ENCODE measurements at regions not wholly inside any gene's neighbourhood (a gene's known extent, or its start where the extent isn't known, plus 50 kb on each side); places are given as distances from the start of the nearest gene placed in this dataset.

GRCh38 chr4:158316264-158316663, 106.0 kb downstream of the TMEM144 start:
- no peak overlapping the region for H2BK5ac ChIP-seq (ENCODE audit: insufficient read length, low read length)
- no peak overlapping the region for H2BK120ac ChIP-seq (ENCODE audit: low read depth, low read length, poor library complexity, severe bottlenecking)
- H4K20me1 ChIP-seq (ENCODE audit: control insufficient read depth, insufficient read depth, insufficient read length): no peaks in the 10 kb centered on the region
- Mint-ChIP-seq H3K27me3 (ENCODE audit: low read depth) (no peaks in the 10 kb centered on the region), H3K27ac (no peak overlapping the region), H3K36me3 (ENCODE audit: insufficient read depth in 1 of 3, low read depth in 3 of 3) (peaks cover 0 to 1% (median 0%) of the 10 kb centered on the region in 3 experiments; a peak in 4 of 7 replicates), H3K4me3 (no peak overlapping the region), H3K4me1 (peaks cover 0 to 3% of the 10 kb centered on the region in 2 experiments; a peak in 1 of 4 replicates), H3K9me3 (peaks cover 4 to 8% of the 10 kb centered on the region in 2 experiments; a peak in 3 of 5 replicates)
- H3K4me1 ChIP-seq (ENCODE audit: insufficient read depth, low read length): no peaks in the 10 kb centered on the region
- H3K23ac ChIP-seq (ENCODE audit: insufficient read length, low read depth, low read length): no peak overlapping the region
- no peak overlapping the region for H3K9ac ChIP-seq (ENCODE audit: extremely low read depth, insufficient read length, low read length)
- no peak for TF ChIP-seq CTCF (conservative IDR thresholded peaks at IDR 0.05)
- no peaks in the 10 kb centered on the region for H3K79me2 ChIP-seq (ENCODE audit: insufficient read depth, low read length)
- H3K79me1 ChIP-seq (ENCODE audit: insufficient read depth, low read depth, low read length, poor library complexity, severe bottlenecking): no peaks in the 10 kb centered on the region
- no peak overlapping the region for H2BK15ac ChIP-seq (ENCODE audit: low read depth, low read length)
- no CpG with 5 or more reads among the region's 1 CpG for WGBS (ENCODE audit: extremely low coverage, insufficient read length, low lambda C conversion rate)
- H3K14ac ChIP-seq (ENCODE audit: insufficient read depth, low read length): no peak overlapping the region
- H3K23me2 ChIP-seq (ENCODE audit: insufficient read length, low read depth, low read length, poor library complexity, severe bottlenecking): no peaks in the 10 kb centered on the region
- no peak overlapping the region for H4K91ac ChIP-seq (ENCODE audit: insufficient read length, low read depth, low read length)
- H4K8ac ChIP-seq (replicated peaks; ENCODE audit: insufficient read length, low read depth, low read length): no peak overlapping the region
- no peaks in the 10 kb centered on the region for H3K27me3 ChIP-seq (ENCODE audit: insufficient read depth, low read length)
- no peak overlapping the region for H3K27ac ChIP-seq (ENCODE audit: insufficient read length, low read depth, low read length)
- no peak overlapping the region for H3T11ph ChIP-seq (ENCODE audit: low read length)
- DNase-seq: no peak
- no peak overlapping the region for H2AK5ac ChIP-seq (ENCODE audit: insufficient read length, low read length)
- no peak overlapping the region for H3K18ac ChIP-seq (ENCODE audit: insufficient read length, low read depth, low read length)
- H3K4ac ChIP-seq (ENCODE audit: low read depth, low read length): no peak overlapping the region
- H3K56ac ChIP-seq (ENCODE audit: insufficient read length, low read depth, low read length): no peak overlapping the region
- H2BK20ac ChIP-seq (ENCODE audit: low read depth, low read length, poor library complexity, severe bottlenecking): no peak overlapping the region
- H3K4me2 ChIP-seq (ENCODE audit: insufficient read depth, insufficient read length, low read length): no peak overlapping the region
- no peak overlapping the region for H2AFZ ChIP-seq (ENCODE audit: low read length)
- H4K5ac ChIP-seq (ENCODE audit: insufficient read length, low read depth, low read length): no peak overlapping the region
- no peaks in the 10 kb centered on the region for H3K9me3 ChIP-seq (ENCODE audit: control insufficient read depth, low read depth, low read length)
- no peak overlapping the region for H2BK12ac ChIP-seq (ENCODE audit: insufficient read length, low read depth, low read length)

All from H9 (cell line).